DND-41 (cell line): ENCODE measurements at regions not wholly inside any gene's neighbourhood (a gene's known extent, or its start where the extent isn't known, plus 50 kb on each side); places are given as distances from the start of the nearest gene placed in this dataset.

ENCODE experiments used
- ATAC-seq: fragments of 200-7000 bp; cut with Tn5 transposase; 3 replicates; pipeline ENCODE4 v1.9.1; 2021; ENCODE audit warnings: low read depth; ENCODE audit not compliant: insufficient read depth
- DNase-seq: peaks from one replicate; pipeline ENCODE4 v3.0.0-alpha.2; 2020
- H2AFZ ChIP-seq: 2 replicates; pipeline ENCODE4 v1.6.0; 2012; ENCODE audit warnings: low read depth, low read length
- H3K27ac ChIP-seq: 2 replicates; pipeline ENCODE4 v1.5.1; 2012; ENCODE audit warnings: low read length, inconsistent platforms
- H3K27me3 ChIP-seq: fragments of 200-600 bp; sonication (generic); 2 replicates; pipeline ENCODE4 v1.6.0; 2012; ENCODE audit warnings: low read length, mild to moderate bottlenecking, inconsistent platforms; ENCODE audit not compliant: insufficient read depth, poor library complexity
- H3K36me3 ChIP-seq: 2 replicates; pipeline ENCODE4 v1.5.1; 2012; ENCODE audit warnings: low read length, inconsistent platforms; ENCODE audit not compliant: insufficient read depth
- H3K4me1 ChIP-seq: 2 replicates; pipeline ENCODE4 v1.5.1; 2012; ENCODE audit warnings: mild to moderate bottlenecking, low read length; ENCODE audit not compliant: insufficient read depth
- H3K4me2 ChIP-seq: 2 replicates; pipeline ENCODE4 v1.6.0; 2012; ENCODE audit warnings: mild to moderate bottlenecking, moderate library complexity, low read length, inconsistent platforms; ENCODE audit not compliant: insufficient read depth
- H3K4me3 ChIP-seq, 2 experiments: fragments of 200-600 bp in 1 of 2; shearing (Covaris generic) in 1 of 2; 2 replicates each; pipeline ENCODE4 v1.5.1; 2012 to 2016; ENCODE audit warnings: inconsistent platforms in 2 of 2, low read length in 2 of 2, mild to moderate bottlenecking in 2 of 2, low read depth in 1 of 2, moderate library complexity in 1 of 2
- H3K79me2 ChIP-seq: 2 replicates; pipeline ENCODE4 v1.6.0; 2012; ENCODE audit warnings: low read length, inconsistent platforms; ENCODE audit not compliant: insufficient read depth
- H3K9ac ChIP-seq: 2 replicates; pipeline ENCODE4 v1.6.0; 2012; ENCODE audit warnings: low read depth, mild to moderate bottlenecking, inconsistent platforms, low read length, moderate library complexity
- H3K9me3 ChIP-seq: 2 replicates; pipeline ENCODE4 v1.5.1; 2012; ENCODE audit warnings: low read length, moderate library complexity, mild to moderate bottlenecking, inconsistent platforms; ENCODE audit not compliant: insufficient read depth, severe bottlenecking
- H4K20me1 ChIP-seq: 2 replicates; pipeline ENCODE4 v1.6.0; 2012; ENCODE audit warnings: low read length; ENCODE audit not compliant: insufficient read depth
- EZH2 ChIP-seq: IDR thresholded peaks from 3 replicates; pipeline ENCODE4 v1.6.1; 2012; ENCODE audit warnings: borderline replicate concordance, low read depth, mild to moderate bottlenecking, moderate library complexity, low read length, inconsistent platforms; ENCODE audit not compliant: severe bottlenecking
- TF ChIP-seq, protein P1 (sequence below): IDR thresholded peaks from 2 replicates; pipeline ENCODE4 v1.5.1; 2012; ENCODE audit warnings: borderline replicate concordance, low read length, moderate library complexity, mild to moderate bottlenecking; ENCODE audit not compliant: poor library complexity, severe bottlenecking; ENCODE audit errors: extremely low read depth

DNA sequence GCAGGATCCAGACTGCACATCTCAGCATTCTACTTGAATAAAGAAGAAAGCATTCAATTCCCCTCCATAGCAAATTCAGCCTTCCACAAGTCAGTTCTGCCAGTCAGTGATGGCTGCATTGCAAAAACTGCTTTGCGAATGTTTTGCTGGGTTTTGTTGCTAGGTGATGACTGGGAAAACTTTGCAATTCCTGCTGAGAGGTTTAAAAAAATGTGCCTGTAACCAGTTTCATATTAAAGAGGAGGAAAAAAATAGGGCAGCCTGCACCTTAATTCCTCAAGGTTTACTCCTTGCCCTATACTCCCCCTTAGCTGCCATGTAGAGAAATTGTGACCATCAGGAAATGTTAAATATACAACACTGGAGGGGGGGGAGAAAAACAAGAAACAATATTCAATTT, 225.6 kb upstream of the ATP11B start:
- Histone ChIP-seq H3K36me3 (no peaks in the 10 kb centered on the region), H3K4me1 (no peaks in the 10 kb centered on the region), H4K20me1 (no peaks in the 10 kb centered on the region), H3K9me3 (no peaks in the 10 kb centered on the region), H3K9ac (no peak overlapping the region), H3K4me3 (no peak overlapping the region), H3K4me2 (no peak overlapping the region), H3K27ac (no peak overlapping the region), H2AFZ (no peak overlapping the region), H3K79me2 (no peaks in the 10 kb centered on the region), H3K27me3 (peaks cover 14% of the 10 kb centered on the region)
- no peak for TF ChIP-seq EZH2
- TF ChIP-seq, protein P1, sequence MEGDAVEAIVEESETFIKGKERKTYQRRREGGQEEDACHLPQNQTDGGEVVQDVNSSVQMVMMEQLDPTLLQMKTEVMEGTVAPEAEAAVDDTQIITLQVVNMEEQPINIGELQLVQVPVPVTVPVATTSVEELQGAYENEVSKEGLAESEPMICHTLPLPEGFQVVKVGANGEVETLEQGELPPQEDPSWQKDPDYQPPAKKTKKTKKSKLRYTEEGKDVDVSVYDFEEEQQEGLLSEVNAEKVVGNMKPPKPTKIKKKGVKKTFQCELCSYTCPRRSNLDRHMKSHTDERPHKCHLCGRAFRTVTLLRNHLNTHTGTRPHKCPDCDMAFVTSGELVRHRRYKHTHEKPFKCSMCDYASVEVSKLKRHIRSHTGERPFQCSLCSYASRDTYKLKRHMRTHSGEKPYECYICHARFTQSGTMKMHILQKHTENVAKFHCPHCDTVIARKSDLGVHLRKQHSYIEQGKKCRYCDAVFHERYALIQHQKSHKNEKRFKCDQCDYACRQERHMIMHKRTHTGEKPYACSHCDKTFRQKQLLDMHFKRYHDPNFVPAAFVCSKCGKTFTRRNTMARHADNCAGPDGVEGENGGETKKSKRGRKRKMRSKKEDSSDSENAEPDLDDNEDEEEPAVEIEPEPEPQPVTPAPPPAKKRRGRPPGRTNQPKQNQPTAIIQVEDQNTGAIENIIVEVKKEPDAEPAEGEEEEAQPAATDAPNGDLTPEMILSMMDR: no peak
- DNase-seq: no peak
- ATAC-seq: no peak

DNA sequence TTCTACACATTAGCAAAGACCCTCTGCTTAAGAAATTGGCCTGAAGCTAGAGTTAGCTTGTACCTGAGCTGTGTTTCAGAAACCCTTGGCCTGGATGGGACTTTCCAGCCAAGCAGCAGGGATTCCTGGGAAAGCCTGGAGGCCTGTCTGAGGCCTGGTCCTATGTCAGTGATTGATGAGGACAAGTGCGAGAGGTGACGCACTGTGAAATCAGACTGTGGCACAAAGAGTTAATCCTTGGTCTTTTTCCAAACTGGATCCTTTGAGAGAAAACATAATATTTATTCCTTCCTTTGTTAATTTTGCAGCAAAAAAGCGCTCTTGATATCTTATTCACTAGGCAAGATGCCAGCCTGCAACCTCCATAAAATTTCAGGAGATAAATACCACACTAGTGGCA, 225.0 kb upstream of the ATP11B start:
- no peaks in the 10 kb centered on the region for H4K20me1 ChIP-seq
- DNase-seq: no peak
- no peak for TF ChIP-seq EZH2
- TF ChIP-seq, protein P1: no peak
- ATAC-seq: no peak
- H3K27ac ChIP-seq: no peak overlapping the region
- H2AFZ ChIP-seq: no peak overlapping the region
- no peaks in the 10 kb centered on the region for H3K9me3 ChIP-seq
- H3K36me3 ChIP-seq: no peaks in the 10 kb centered on the region
- H3K9ac ChIP-seq: no peak overlapping the region
- peaks cover 11% of the 10 kb centered on the region for H3K27me3 ChIP-seq
- no peak overlapping the region for H3K4me3 ChIP-seq
- H3K4me2 ChIP-seq: no peak overlapping the region
- H3K79me2 ChIP-seq: no peaks in the 10 kb centered on the region
- no peaks in the 10 kb centered on the region for H3K4me1 ChIP-seq

DNA sequence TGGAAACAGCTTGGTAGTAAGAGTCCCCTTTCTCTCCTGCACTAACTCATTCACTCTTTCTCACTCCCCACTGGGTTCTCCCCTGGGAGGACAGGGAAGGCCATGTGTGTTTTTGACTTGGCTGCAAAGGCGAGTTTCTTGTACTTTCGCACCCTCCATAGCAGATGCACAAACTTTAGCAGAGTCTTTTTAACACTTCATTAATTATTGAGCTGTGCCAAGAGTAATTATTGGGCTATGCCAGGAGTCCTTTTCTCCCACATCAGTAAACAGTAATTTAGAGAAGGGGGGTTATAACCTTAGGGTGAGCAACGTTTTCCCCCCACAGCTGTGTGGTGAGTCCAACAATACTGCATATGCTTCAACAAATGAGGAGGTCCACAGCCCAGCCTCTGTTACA, 224.4 kb upstream of the ATP11B start:
- DNase-seq (no peak), ATAC-seq (no peak)
- Histone ChIP-seq H3K4me2 (no peak overlapping the region), H3K27me3 (peaks cover 10% of the 10 kb centered on the region), H3K79me2 (no peaks in the 10 kb centered on the region), H3K27ac (no peak overlapping the region), H3K4me1 (no peaks in the 10 kb centered on the region), H3K9me3 (no peaks in the 10 kb centered on the region), H4K20me1 (no peaks in the 10 kb centered on the region), H3K9ac (no peak overlapping the region), H2AFZ (no peak overlapping the region), H3K36me3 (no peaks in the 10 kb centered on the region), H3K4me3 (no peak overlapping the region)
- TF ChIP-seq, protein P1: no peak
- TF ChIP-seq EZH2: no peak

DNA sequence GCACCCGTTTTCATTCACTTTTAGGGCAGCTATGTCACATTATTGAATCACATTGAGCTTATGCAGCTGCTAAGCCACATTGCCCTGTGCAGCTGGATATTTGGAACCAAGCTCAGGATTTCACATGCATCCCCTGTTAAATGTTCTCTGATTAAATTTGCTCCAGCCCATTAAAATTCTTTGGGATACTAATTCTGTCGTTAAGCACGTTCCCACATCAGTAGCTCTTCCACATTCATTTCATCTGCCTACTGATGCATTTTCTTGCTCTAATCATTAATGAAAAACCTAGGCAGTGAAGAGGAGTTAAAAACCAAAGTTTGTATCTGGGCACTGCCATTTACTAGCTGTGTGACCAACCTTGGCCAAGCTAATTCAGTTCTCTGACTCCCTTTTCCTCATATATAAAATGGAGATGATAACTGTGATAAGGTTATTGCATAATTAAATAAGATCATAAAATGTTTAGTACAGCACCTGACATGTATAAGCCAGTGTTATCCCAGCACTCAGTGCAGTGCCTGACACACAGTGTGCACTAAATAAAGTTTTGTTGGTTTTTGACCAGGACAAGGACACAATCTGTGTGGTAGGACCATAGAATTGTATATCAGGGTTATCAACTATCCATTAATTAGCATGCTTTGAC, 222.2 kb upstream of the ATP11B start:
- TF ChIP-seq, protein P1: no peak
- no peak for TF ChIP-seq EZH2
- H3K27ac ChIP-seq: no peak overlapping the region
- no peaks in the 10 kb centered on the region for H3K9me3 ChIP-seq
- ATAC-seq: no peak
- H3K27me3 ChIP-seq: peaks cover 7% of the 10 kb centered on the region
- no peak for DNase-seq
- H3K4me3 ChIP-seq: no peak overlapping the region
- no peaks in the 10 kb centered on the region for H4K20me1 ChIP-seq
- no peaks in the 10 kb centered on the region for H3K4me1 ChIP-seq
- H3K9ac ChIP-seq: no peak overlapping the region
- H3K36me3 ChIP-seq: no peaks in the 10 kb centered on the region
- no peak overlapping the region for H3K4me2 ChIP-seq
- no peak overlapping the region for H2AFZ ChIP-seq
- H3K79me2 ChIP-seq: no peaks in the 10 kb centered on the region
